ENCODE measurements at regions not wholly inside any gene's neighbourhood (a gene's known extent, or its start where the extent isn't known, plus 50 kb on each side); places are given as distances from the start of the nearest gene placed in this dataset.
"Not testable (repeated sequence)": the region's sequence is repeated elsewhere in the genome, so short reads cannot be mapped to it uniquely, and the experiment has no call there.

DNA sequence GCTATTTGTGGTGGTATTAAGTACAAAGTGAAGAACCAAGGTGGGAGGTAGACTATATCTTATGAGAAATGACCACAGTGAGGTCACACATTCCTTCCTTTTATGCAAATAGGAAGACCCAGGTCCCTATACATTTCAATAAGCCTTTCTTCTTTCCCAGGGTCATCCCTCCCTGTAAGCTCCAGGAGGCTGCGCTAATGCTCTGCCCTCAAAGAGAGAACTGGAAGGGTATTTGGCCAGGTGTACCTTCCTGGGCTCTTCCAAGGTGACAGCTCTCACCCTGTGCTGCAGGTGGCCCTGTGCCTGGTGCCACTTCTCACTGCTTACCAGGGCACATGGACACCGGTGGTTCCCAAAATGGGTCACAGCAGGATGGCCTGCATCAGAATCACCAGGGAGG, 103.4 kb downstream of the KBTBD2 start:
- not testable (repeated sequence) for H3K4me3 ChIP-seq, H3K9me3 ChIP-seq, H3K27ac ChIP-seq, H3K4me1 ChIP-seq, H3K36me3 ChIP-seq, ATAC-seq, H3K27me3 ChIP-seq
- 100% methylated on average over 1 to 2 of the region's 2 CpGs for WGBS, 2 donors (ENCODE audit: low coverage in 1 of 2)

DNA sequence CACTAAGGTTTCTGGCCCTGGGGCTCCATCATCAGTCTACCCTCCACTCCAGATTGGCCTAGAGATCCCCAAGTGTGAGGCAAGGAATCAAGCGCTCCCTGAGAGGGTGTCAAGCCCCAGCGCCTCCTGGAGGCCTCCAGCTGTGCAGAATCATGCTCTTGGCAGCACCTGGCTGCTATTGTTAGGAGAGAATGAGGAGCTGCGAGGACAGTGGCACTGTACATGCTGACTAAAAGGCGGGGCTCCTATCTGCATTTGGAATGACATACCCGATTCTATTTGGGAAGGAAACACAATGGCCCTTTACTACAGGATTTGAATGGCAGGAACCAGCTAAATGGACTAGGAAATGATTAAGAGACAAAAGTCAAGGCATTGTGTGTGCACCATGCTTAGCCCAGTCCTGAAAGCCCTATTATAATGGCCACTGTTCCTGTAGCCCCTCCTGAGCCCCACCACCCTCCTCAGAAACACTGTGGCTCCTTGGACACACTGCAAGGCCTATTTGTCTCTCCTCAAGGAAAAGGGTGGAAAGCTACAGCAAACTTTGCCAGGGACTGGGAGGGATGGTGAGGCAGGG, 106.1 kb downstream of the KBTBD2 start:
- not testable (repeated sequence) for H3K9me3 ChIP-seq, H3K4me3 ChIP-seq, H3K27me3 ChIP-seq, H3K36me3 ChIP-seq, H3K4me1 ChIP-seq, ATAC-seq, H3K27ac ChIP-seq
- 63 to 96% methylated on average over 1 to 4 of the region's 5 CpGs for WGBS, 2 donors (ENCODE audit: low coverage in 1 of 2)

DNA sequence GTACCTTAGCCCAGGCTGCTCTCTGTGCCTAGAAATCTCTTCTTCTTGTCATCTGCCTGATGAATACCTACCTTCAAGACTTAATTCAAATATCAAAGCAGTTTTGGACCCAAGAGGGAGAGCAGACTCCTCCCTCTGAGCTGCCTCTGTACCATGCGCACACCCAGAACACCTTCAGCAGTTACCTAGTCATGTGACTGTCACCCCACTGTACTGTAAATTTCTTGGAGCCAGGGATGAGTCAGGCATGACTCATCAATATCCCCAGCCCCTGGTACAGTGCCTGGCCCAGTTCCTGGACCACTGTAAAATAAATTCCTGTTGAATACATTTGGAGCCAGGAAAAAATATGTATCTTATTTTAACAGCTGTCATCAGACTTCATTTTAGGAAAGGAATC, 111.7 kb downstream of the KBTBD2 start:
- ATAC-seq, H3K4me3 ChIP-seq, H3K27me3 ChIP-seq: not testable (repeated sequence)

DNA sequence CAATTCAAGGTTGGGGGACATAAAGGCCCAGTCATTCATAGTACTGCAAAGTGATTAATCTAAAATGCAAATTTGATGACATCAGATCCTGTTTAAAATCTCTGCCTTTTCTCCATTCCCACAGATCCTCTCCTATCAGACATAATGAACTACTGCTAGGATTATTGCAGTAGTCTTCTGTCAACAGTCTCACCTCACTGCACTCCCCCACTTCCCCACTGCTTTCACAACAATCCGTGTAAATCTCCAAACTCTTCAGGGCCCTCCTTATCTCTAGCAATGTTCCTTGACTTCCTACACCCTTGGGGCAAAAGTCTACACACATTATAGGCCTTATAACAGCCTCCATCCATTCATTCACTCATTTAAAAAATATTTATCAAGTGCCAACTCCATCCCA, 112.4 kb downstream of the KBTBD2 start:
- no peaks in the 10 kb centered on the region for H3K27me3 ChIP-seq
- H3K27ac ChIP-seq, result no peak overlapping the region
- no peak for TF ChIP-seq EP300 (IDR thresholded peaks at IDR 0.05)
- TF ChIP-seq POLR2A (IDR thresholded peaks at IDR 0.05), result no peak
- no peak for TF ChIP-seq POLR2AphosphoS5 (IDR thresholded peaks at IDR 0.05)
- TF ChIP-seq, protein P1, sequence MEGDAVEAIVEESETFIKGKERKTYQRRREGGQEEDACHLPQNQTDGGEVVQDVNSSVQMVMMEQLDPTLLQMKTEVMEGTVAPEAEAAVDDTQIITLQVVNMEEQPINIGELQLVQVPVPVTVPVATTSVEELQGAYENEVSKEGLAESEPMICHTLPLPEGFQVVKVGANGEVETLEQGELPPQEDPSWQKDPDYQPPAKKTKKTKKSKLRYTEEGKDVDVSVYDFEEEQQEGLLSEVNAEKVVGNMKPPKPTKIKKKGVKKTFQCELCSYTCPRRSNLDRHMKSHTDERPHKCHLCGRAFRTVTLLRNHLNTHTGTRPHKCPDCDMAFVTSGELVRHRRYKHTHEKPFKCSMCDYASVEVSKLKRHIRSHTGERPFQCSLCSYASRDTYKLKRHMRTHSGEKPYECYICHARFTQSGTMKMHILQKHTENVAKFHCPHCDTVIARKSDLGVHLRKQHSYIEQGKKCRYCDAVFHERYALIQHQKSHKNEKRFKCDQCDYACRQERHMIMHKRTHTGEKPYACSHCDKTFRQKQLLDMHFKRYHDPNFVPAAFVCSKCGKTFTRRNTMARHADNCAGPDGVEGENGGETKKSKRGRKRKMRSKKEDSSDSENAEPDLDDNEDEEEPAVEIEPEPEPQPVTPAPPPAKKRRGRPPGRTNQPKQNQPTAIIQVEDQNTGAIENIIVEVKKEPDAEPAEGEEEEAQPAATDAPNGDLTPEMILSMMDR (IDR thresholded peaks at IDR 0.05), result no peak
- no peaks in the 10 kb centered on the region for H3K4me1 ChIP-seq
- ATAC-seq, result no peak
- H3K9me3 ChIP-seq, result no peaks in the 10 kb centered on the region
- WGBS, 2 donors (ENCODE audit: low coverage in 1 of 2), result 38 to 78% methylated on average over 1 of the region's 1 CpG
- no peak overlapping the region for H3K4me3 ChIP-seq
- H3K36me3 ChIP-seq, result no peaks in the 10 kb centered on the region

More for the DNA sequence above, 111.7 kb downstream of the KBTBD2 start:
- not testable (repeated sequence) for H3K36me3 ChIP-seq, H3K4me1 ChIP-seq, H3K9me3 ChIP-seq, H3K27ac ChIP-seq
- WGBS, 2 donors (ENCODE audit: low coverage in 1 of 2), result no CpG with 5 or more reads among the region's 1 CpG

DNA sequence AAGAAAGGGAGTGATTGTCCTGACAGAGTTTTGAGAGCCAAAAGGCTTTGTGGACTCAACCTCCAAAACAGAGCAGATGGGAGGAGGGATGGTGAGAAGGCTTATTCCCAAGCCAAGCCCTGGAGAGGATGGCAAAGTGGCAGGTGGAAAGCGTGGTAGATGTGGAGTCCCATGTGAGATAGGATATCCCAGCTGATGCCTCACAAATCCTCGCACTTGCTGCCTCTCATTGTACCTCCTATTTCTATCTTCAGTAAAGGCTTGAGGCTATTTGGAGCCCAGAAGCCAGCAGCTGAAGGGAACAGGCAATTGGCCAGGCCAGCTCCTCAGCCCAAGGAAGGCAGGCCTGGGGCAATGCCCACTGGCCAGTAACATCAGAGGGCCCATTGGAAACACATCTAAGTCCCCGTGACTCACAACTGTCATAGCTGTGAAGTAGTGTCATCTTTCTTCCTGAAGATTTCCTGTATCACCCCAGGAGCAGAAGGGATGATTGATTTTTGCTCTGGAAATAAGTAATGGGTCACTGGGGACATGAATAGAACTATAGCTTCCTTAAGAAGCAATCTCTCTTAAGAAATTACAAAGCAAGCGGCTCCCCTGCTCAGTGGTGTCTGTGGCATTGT, 114.4 kb downstream of the KBTBD2 start:
- H3K27ac ChIP-seq, H3K4me3 ChIP-seq, H3K36me3 ChIP-seq, H3K27me3 ChIP-seq, H3K4me1 ChIP-seq, H3K9me3 ChIP-seq, ATAC-seq: not testable (repeated sequence)
- 92 to 100% methylated on average over 2 to 3 of the region's 4 CpGs for WGBS, 2 donors (ENCODE audit: low coverage in 1 of 2)

DNA sequence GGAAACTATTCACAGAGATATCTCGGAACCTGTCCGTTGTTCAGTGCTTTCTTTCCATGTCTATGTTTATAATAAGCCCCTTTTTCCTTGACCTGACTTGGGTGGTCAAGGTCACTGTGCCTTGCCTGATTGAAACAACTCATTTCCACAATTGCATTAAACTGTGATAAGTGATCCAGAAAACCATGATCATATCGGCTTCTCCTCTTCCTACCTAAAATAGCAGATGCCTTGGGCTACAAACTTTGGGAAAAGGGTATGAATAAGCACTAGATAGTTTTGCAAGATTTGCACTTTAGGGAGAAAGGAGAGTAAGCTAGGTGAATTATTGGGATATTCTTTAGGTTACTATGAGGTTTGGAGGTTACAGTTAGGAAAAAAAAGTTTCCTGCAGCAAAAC, 115.2 kb downstream of the KBTBD2 start:
- not testable (repeated sequence) for H3K4me3 ChIP-seq, H3K27me3 ChIP-seq, H3K9me3 ChIP-seq, H3K27ac ChIP-seq, H3K4me1 ChIP-seq, H3K36me3 ChIP-seq, ATAC-seq
- 80 to 100% methylated on average over 1 to 3 of the region's 3 CpGs for WGBS, 2 donors (ENCODE audit: low coverage in 1 of 2)

DNA sequence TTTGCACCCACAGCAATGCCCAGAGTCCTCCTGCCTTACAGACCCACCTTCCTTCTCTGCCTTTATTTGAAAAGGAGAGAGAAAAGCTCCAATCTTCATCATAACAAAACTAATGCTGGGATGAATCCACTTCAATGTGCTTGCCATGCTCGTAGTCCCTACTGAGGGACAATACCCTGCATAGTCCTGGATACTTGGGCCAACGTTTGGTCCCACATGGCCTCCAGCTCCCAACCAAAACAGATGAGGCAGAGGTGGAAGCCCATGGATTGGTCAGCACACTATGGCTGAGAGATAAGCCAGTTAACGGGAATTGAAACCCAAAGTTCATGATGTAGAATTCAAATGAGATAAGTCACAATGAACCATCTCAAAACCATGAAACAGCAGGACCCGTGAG, 115.8 kb downstream of the KBTBD2 start:
- H3K4me3 ChIP-seq, H3K27me3 ChIP-seq, H3K27ac ChIP-seq, ATAC-seq, H3K36me3 ChIP-seq, H3K4me1 ChIP-seq, H3K9me3 ChIP-seq: not testable (repeated sequence)
- 43 to 73% methylated on average over 2 of the region's 4 CpGs for WGBS, 2 donors (ENCODE audit: low coverage in 1 of 2)

DNA sequence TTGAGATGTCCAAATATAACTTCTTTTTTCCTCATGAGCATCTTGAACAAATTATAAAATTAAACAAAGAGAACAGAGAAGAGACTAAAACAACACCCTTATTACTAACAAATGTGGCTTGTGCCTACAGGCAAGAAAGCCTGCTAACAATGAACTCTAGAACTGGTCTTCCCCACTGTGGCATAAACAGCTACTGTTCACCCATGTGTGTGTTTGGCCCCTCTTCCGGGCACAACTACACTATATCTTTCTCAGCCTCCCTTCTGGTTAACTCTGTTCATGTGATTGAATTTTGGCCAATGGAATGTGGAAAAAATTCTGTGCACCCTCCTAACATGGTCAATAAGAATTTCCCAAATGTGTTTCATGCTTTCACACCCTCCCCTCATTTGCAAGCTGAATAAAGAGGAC, 117.0 kb downstream of the KBTBD2 start:
- Histone ChIP-seq H3K9me3 (no peaks in the 10 kb centered on the region), H3K4me3 (no peak overlapping the region), H3K27ac (no peak overlapping the region), H3K4me1 (no peaks in the 10 kb centered on the region), H3K36me3 (no peaks in the 10 kb centered on the region), H3K27me3 (no peaks in the 10 kb centered on the region)
- no peak for ATAC-seq
- no peak for TF ChIP-seq EP300 (IDR thresholded peaks at IDR 0.05)
- 78 to 87% methylated on average over 1 of the region's 1 CpG for WGBS, 2 donors (ENCODE audit: low coverage in 1 of 2)

DNA sequence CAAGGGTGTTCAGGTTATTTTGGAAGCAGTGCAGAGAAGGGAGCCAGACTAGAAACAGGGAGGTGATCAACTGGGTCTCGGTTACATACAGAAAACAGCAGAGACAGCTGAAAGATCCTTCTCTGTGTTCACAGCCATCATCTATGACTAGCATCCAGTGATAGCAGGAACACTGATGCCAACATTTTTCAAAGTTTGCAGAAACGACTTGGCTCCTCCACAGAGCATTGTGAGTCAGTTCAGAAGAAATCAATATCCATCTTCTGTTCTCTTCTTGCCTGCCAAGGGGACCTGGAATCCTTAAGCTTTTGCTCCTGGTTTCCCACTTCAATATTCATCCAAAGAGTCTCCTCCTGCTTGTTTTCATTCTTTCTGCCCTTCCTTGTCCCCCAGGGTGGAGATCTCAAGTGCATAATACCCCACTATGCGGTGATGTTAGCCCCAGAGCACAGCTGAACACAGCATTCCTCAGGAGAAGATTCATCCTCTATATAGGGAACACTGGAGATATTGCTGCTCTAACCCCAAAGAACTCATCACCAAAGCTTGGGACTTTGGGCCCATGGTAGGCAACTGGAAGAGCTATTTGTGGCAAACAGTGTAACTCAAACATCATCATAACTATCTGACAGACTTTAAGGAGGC, 122.6 kb downstream of the KBTBD2 start:
- not testable (repeated sequence) for H3K4me1 ChIP-seq, H3K27me3 ChIP-seq, H3K9me3 ChIP-seq, ATAC-seq, H3K4me3 ChIP-seq, H3K27ac ChIP-seq, H3K36me3 ChIP-seq
- WGBS, 2 donors (ENCODE audit: low coverage in 1 of 2), result 44 to 52% methylated on average over 1 to 3 of the region's 3 CpGs

DNA sequence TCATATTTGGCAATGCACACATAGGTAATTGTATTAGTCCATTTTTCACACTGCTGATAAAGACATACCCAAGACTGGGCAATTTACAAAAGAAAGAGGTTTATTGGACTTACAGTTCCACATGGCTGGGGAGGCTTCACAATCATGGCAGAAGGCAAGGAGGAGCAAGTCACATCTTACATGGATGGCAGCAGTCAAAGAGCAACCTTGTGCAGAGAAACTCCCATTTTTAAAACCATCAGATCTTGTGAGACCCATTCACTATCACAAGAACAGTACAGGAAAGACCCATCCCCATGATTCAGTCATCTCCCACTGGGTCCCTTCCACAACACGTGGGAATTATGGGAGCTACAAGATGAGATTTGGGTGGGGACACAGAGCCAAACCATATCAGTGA, 123.2 kb downstream of the KBTBD2 start:
- H3K9me3 ChIP-seq, H3K4me1 ChIP-seq, ATAC-seq, H3K4me3 ChIP-seq, H3K27me3 ChIP-seq, H3K27ac ChIP-seq, H3K36me3 ChIP-seq: not testable (repeated sequence)
- 83% methylated on average over 1 of the region's 1 CpG; no CpG with 5 or more reads in 1 of the 2 donors for WGBS, 2 donors (ENCODE audit: low coverage in 1 of 2)

All from gastroesophageal sphincter (tissue), 4 donors.